ENCODE measurements at regions not wholly inside any gene's neighbourhood (a gene's known extent, or its start where the extent isn't known, plus 50 kb on each side); places are given as distances from the start of the nearest gene placed in this dataset.
A peak's percentile ranks its signal among the peaks of the same experiment; 100 is the strongest.
"Not testable (repeated sequence)": the region's sequence is repeated elsewhere in the genome, so short reads cannot be mapped to it uniquely, and the experiment has no call there.

- H3K27me3 ChIP-seq (replicated peaks); H3K36me3 ChIP-seq (replicated peaks); DNase-seq; H3K4me3 ChIP-seq (ENCODE audit: low read depth, low read length); in situ Hi-C loops (cut with HindIII; ENCODE audit: low pct_ligation_motif_present, low sequenced_read_pairs); H3K27ac ChIP-seq: not testable (repeated sequence)
Measured at GRCh38 chr15:22519213-22519612, 60.5 kb downstream of the GOLGA6L22 start.

GRCh38 chr15:22526537-22526936, 67.8 kb downstream of the GOLGA6L22 start:
- H3K36me3 ChIP-seq (replicated peaks); H3K4me3 ChIP-seq (ENCODE audit: low read depth, low read length); DNase-seq; in situ Hi-C loops (cut with HindIII; ENCODE audit: low pct_ligation_motif_present, low sequenced_read_pairs); H3K27ac ChIP-seq; H3K27me3 ChIP-seq (replicated peaks): not testable (repeated sequence)

GRCh38 chr15:22527016-22527415, 68.3 kb downstream of the GOLGA6L22 start:
- peak; percentile 0 for DNase-seq
- in situ Hi-C loops (cut with HindIII; ENCODE audit: low pct_ligation_motif_present, low sequenced_read_pairs); H3K27ac ChIP-seq; H3K4me3 ChIP-seq (ENCODE audit: low read depth, low read length); H3K27me3 ChIP-seq (replicated peaks); H3K36me3 ChIP-seq (replicated peaks): not testable (repeated sequence)

DNA sequence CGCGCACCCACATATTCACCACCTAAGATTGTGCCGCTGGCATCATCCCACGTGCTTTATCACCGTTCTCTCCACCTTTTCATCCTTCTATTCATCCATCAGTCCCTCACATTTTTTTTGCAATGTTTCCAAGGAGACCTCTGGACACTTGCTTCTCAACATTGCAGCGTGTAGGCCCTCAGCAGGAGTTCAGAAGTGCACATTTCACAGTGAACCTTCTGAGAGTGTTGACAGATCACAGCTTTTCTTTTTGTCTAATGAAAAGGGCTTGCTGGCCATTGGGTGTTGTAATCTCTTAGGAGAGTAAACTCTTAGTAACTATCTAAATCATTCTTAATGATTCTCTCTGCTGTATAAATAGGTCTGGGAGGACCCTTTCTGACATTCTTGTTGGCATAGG, 70.5 kb downstream of the GOLGA6L22 start:
- H3K36me3 ChIP-seq (replicated peaks); H3K4me3 ChIP-seq (ENCODE audit: low read depth, low read length); in situ Hi-C loops (cut with HindIII; ENCODE audit: low pct_ligation_motif_present, low sequenced_read_pairs); H3K27ac ChIP-seq; H3K27me3 ChIP-seq (replicated peaks); DNase-seq: not testable (repeated sequence)

DNA sequence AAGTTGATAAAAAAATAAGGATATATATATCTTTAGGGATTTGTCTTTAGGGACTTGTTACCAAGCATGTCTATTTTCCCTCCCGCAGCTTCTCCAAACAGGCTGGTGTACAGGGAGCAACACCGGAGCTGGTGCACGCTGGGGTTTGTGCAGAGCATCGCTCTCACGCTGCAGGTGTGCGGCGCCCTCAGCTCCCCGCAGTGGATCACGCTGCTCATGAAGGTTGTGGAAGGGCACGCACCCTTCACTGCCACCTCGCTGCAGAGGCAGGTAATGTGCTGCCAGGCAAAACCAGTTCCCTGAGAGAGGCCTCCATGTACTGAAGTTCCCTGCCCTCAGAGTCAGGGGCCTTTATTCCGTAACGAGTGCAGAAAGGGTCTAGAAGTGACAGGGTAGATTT, 101.0 kb downstream of the GOLGA6L22 start:
- H3K4me3 ChIP-seq (ENCODE audit: low read depth, low read length); DNase-seq; in situ Hi-C loops (cut with HindIII; ENCODE audit: low pct_ligation_motif_present, low sequenced_read_pairs); H3K27me3 ChIP-seq (replicated peaks); H3K36me3 ChIP-seq (replicated peaks); H3K27ac ChIP-seq: not testable (repeated sequence)

DNA sequence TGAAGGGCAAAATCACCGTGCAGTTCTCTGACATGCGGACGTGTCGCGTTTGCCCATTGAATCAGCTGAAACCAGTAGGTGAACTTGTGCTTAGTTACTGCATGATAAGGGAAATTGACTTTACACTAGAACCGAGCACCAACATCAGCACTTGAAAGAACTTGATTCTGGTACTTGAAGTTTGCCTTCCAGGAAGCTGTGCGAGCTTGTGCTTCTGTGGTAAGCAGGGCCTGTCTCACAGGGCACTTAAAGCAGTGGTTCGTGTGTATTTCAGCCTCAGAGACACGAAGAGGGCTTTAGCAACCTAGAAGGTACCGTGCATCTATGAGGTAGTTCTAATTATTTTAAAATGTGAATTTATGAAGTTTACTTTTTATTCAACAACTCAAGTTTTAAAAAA, 103.0 kb downstream of the GOLGA6L22 start:
- H3K36me3 ChIP-seq (replicated peaks); H3K4me3 ChIP-seq (ENCODE audit: low read depth, low read length); H3K27me3 ChIP-seq (replicated peaks); in situ Hi-C loops (cut with HindIII; ENCODE audit: low pct_ligation_motif_present, low sequenced_read_pairs); H3K27ac ChIP-seq; DNase-seq: not testable (repeated sequence)

DNA sequence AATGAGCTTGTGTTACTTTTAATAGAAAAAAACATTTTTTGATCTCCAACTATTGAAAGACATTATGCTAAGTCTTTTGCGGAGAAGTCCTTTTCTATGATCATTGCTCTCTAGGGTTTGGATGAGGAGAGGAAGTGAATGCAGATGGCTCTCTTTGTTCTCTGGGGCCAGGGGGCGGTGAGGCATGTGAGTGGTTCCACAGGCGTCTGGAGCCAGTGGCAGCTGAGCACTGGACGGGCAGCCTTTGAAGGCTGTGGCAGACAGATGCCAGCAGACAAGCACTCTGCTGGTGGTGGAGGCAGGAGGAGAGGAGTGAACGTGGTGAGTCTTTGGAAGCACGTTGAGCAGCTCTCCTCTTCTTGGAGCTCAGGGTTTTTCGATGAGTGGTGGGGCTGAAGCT, 107.8 kb downstream of the GOLGA6L22 start:
- H3K27ac ChIP-seq; DNase-seq; H3K4me3 ChIP-seq (ENCODE audit: low read depth, low read length); in situ Hi-C loops (cut with HindIII; ENCODE audit: low pct_ligation_motif_present, low sequenced_read_pairs); H3K27me3 ChIP-seq (replicated peaks); H3K36me3 ChIP-seq (replicated peaks): not testable (repeated sequence)

DNA sequence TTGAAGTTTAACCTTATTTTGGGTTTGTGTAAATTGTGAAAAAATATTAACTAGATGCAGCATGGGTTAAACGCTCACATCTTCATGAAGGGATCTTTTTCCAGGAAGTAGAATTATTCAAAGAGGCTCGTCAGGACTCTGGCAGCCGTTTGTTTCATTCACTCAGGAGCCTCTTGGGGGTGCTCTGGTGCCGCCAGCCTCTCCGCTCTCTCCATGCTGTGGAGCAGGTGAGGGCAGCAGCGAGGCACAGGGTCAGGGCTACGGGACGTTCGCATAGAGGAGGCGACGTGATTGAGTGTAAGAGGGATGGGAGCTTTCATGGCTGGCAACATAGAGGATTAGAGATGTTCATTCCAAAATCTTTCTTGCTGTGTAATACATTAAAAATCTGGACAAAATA, 110.8 kb downstream of the GOLGA6L22 start:
- H3K4me3 ChIP-seq (ENCODE audit: low read depth, low read length); H3K27ac ChIP-seq; H3K27me3 ChIP-seq (replicated peaks); H3K36me3 ChIP-seq (replicated peaks); in situ Hi-C loops (cut with HindIII; ENCODE audit: low pct_ligation_motif_present, low sequenced_read_pairs); DNase-seq: not testable (repeated sequence)

DNA sequence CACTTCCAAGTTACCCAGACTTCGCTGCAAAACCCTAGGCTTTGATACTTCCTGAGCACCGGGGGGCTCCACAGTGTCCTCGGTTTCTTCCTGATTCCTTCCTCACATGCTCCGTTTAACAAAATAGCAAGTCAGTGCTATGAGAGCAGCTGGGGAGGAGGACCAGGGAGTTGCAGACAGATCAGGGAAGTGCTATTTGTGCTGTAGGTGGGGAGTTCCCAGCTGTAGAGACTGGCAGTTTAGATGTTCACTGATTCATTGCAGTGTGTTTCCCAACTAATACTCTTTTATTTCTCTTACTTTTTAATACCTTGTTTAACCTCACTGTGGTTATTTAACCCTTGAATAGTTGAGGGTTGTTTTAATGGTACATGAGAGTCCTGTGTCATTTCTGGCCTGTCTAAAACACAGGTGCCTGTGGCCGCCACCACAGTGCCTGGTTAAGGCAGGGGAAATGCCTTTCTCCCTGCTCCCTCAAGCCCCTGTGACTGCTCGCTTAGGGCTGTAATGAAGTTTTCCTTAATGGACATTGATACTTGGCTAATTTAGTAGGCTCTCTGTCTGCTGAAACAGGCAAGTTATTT, 113.5 kb downstream of the GOLGA6L22 start:
- H3K36me3 ChIP-seq (replicated peaks); H3K27me3 ChIP-seq (replicated peaks); H3K4me3 ChIP-seq (ENCODE audit: low read depth, low read length); H3K27ac ChIP-seq; in situ Hi-C loops (cut with HindIII; ENCODE audit: low pct_ligation_motif_present, low sequenced_read_pairs); DNase-seq: not testable (repeated sequence)

DNA sequence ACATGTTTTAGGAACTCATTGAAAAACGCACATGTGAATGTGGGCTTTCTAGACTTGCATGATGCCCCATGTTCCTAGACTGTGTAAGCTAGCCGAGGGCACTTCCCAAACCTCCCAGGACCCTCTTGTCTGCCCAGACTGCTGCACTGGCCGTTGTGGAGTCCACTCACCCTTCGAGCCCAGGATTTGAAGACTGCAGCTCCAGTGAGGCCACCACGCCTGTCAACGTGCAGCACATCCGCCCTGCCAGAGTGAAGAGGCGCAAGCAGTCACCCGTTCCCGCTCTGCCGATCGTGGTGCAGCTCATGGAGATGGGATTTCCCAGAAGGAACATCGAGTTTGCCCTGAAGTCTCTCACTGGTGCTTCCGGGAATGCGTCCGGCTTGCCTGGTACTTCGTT, 114.1 kb downstream of the GOLGA6L22 start:
- H3K36me3 ChIP-seq (replicated peaks); H3K27me3 ChIP-seq (replicated peaks); in situ Hi-C loops (cut with HindIII; ENCODE audit: low pct_ligation_motif_present, low sequenced_read_pairs); H3K27ac ChIP-seq; DNase-seq; H3K4me3 ChIP-seq (ENCODE audit: low read depth, low read length): not testable (repeated sequence)

DNA sequence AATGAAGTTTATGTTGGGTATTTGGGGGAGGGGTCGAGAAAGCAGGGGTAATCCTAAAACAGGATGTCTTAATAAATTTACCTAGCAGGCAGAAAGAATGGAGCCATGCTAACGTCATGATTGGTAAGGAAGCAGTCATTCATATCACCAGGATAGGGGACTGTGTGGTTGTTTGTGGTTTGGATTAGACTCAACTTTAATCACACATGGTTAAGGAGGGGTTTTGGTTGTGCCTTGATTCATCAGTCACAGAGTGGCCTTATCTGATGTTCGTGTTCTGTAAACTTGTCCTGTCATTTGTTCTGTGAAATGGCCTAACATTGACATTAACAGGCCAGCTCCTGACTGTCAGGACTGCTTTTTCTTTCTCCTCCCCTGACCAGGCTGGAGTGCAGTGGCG, 119.1 kb downstream of the GOLGA6L22 start:
- H3K4me3 ChIP-seq (ENCODE audit: low read depth, low read length); H3K27me3 ChIP-seq (replicated peaks); in situ Hi-C loops (cut with HindIII; ENCODE audit: low pct_ligation_motif_present, low sequenced_read_pairs); DNase-seq; H3K36me3 ChIP-seq (replicated peaks); H3K27ac ChIP-seq: not testable (repeated sequence)

GRCh38 chr15:22579213-22579612, 120.5 kb downstream of the GOLGA6L22 start:
- in situ Hi-C loops (cut with HindIII; ENCODE audit: low pct_ligation_motif_present, low sequenced_read_pairs); H3K4me3 ChIP-seq (ENCODE audit: low read depth, low read length); H3K27me3 ChIP-seq (replicated peaks); H3K27ac ChIP-seq; DNase-seq; H3K36me3 ChIP-seq (replicated peaks): not testable (repeated sequence)

DNA sequence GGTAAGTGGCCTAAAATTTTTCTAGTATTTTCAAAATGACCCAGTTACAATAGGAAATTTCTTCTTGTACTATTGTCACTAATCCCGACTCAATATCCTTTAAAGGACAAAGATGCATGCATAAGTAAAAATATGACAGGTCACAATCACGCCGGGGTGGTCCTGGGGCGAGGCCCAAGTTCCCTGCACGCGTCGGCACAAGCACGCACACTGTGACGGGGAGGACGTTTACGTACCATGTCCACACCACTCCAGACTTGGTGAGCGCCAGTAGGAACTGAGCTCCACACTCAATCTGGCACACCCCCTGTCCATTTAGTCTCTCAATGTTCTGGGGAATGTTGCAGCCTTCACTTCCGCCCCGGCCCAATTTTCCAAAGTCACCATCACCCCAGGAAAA, 128.7 kb downstream of the GOLGA6L22 start:
- H3K27ac ChIP-seq; H3K27me3 ChIP-seq (replicated peaks); DNase-seq; H3K36me3 ChIP-seq (replicated peaks); H3K4me3 ChIP-seq (ENCODE audit: low read depth, low read length); in situ Hi-C loops (cut with HindIII; ENCODE audit: low pct_ligation_motif_present, low sequenced_read_pairs): not testable (repeated sequence)

- H3K4me3 ChIP-seq (ENCODE audit: low read depth, low read length); H3K27ac ChIP-seq; DNase-seq; H3K27me3 ChIP-seq (replicated peaks); H3K36me3 ChIP-seq (replicated peaks); in situ Hi-C loops (cut with HindIII; ENCODE audit: low pct_ligation_motif_present, low sequenced_read_pairs): not testable (repeated sequence)
Measured at GRCh38 chr15:22598552-22598951, 139.8 kb downstream of the GOLGA6L22 start.

DNA sequence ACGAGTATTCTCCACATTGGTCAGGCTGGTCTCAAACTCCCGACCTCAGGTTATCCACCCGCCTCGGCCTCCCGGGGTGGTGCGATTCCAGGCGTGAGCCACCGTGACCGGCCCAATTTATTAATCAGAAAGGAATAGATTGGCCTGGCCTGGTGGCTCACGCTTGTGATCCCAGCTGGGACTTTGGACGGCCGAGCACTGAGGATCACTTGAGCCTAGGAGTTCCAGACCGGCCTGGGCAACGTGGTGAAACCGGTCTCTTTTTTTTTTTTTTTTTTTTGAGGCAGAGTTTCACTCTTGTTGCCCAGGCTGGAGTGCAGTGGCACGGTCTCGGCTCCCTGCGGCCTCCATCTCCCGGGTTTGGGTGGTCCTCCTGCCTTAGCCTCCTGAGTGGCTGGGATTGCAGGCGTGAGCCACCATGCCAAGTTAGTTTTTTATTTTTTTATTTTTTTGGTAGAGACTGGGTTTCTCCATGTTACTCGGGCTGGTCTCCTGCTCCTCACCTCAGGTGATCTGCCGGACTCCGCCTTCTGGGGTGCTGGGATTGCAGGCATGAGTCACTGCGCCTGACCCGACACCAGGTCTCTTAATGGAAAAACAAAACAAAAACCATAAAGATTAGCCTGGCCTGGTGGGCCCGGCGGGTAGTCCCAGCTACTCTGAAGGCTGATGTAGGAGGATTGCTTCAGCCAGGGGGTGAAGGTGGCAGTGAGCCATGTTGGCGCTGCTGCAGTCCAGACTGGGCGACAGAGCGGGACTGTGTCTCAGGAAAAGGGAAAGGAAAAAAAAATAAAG, 141.0 kb downstream of the GOLGA6L22 start:
- DNase-seq; H3K27ac ChIP-seq; H3K4me3 ChIP-seq (ENCODE audit: low read depth, low read length); H3K27me3 ChIP-seq (replicated peaks); H3K36me3 ChIP-seq (replicated peaks); in situ Hi-C loops (cut with HindIII; ENCODE audit: low pct_ligation_motif_present, low sequenced_read_pairs): not testable (repeated sequence)
